Caco-2 (cell line): ENCODE measurements at regions not wholly inside any gene's neighbourhood (a gene's known extent, or its start where the extent isn't known, plus 50 kb on each side); places are given as distances from the start of the nearest gene placed in this dataset.

Experiments used
- BruUV-seq: library from RNA; stranded (reverse); fragments of 400-500 nt; replicated peaks from 2 replicates; lab custom pipeline; 2021; lab: Mats Ljungman, UMichigan
- CTCF ChIA-PET: fragments of 300-600 bp; sonication (Branson Sonifier 250); formaldehyde crosslinking; loops from one replicate; lab custom pipeline; 2022; ENCODE audit warnings: antibody characterized with exemption; lab: Charles Lee
- POLR2A ChIA-PET: fragments of 300-600 bp; sonication (Branson Sonifier 250); formaldehyde crosslinking; loops from one replicate; lab custom pipeline; 2022; ENCODE audit warnings: antibody characterized with exemption; lab: Charles Lee
- DNase-seq, 2 experiments: peaks; one replicate each; pipeline versions ENCODE4 v3.0.0 to v3.0.0-alpha.2; 2020 to 2022
- H3K27me3 ChIP-seq: replicated peaks from 2 replicates; pipeline ENCODE4 v1.6.0; 2011; ENCODE audit warnings: low read length; ENCODE audit not compliant: control insufficient read depth, insufficient read depth
- H3K36me3 ChIP-seq: 2 replicates; pipeline ENCODE4 v1.5.1; 2011; ENCODE audit warnings: low read length; ENCODE audit not compliant: control insufficient read depth, insufficient read depth
- H3K4me1 ChIP-seq: fragments of 250-450 bp; sonication (Bioruptor Pico); 2 replicates; pipeline ENCODE4 v1.5.1; 2020; ENCODE audit warnings: mild to moderate bottlenecking
- H3K4me3 ChIP-seq: 2 replicates; pipeline ENCODE4 v1.5.1; 2011; ENCODE audit warnings: low read depth, mild to moderate bottlenecking, control low read depth, low read length
- H3K9me3 ChIP-seq: fragments of 250-450 bp; sonication (Bioruptor Pico); 2 replicates; pipeline ENCODE4 v1.5.1; 2020; ENCODE audit warnings: mild to moderate bottlenecking, moderate library complexity
- H3K27ac Mint-ChIP-seq: one replicate; pipeline ENCODE4 v1.8.0; 2022; ENCODE audit warnings: mixed read lengths; ENCODE audit not compliant: unreplicated experiment
- H3K27me3 Mint-ChIP-seq: one replicate; pipeline ENCODE4 v1.8.0; 2022; ENCODE audit warnings: mixed read lengths; ENCODE audit not compliant: insufficient read depth, unreplicated experiment
- H3K36me3 Mint-ChIP-seq: one replicate; pipeline ENCODE4 v1.8.0; 2022; ENCODE audit warnings: mild to moderate bottlenecking, mixed read lengths; ENCODE audit not compliant: insufficient read depth, unreplicated experiment
- H3K4me1 Mint-ChIP-seq: one replicate; pipeline ENCODE4 v1.8.0; 2022; ENCODE audit warnings: low read depth, mixed read lengths; ENCODE audit not compliant: unreplicated experiment
- H3K4me3 Mint-ChIP-seq: one replicate; pipeline ENCODE4 v1.8.0; 2022; ENCODE audit warnings: mild to moderate bottlenecking, moderate library complexity, mixed read lengths; ENCODE audit not compliant: unreplicated experiment
- H3K9me3 Mint-ChIP-seq: one replicate; pipeline ENCODE4 v1.8.0; 2022; ENCODE audit warnings: mixed read lengths; ENCODE audit not compliant: unreplicated experiment
- CTCF ChIP-seq, 2 experiments: fragments of 200-600 bp in 1 of 2; IDR thresholded peaks; 1 replicate in 1 of 2; 2 replicates in 1 of 2; pipeline versions ENCODE4 v1.5.1 to v1.8.0; 2011 to 2022; ENCODE audit warnings: antibody characterized with exemption in 1 of 2, control low read depth in 1 of 2, inconsistent platforms in 1 of 2, low read depth in 1 of 2, low read length in 1 of 2, mild to moderate bottlenecking in 1 of 2, moderate library complexity in 1 of 2; ENCODE audit not compliant: insufficient read depth in 1 of 2, severe bottlenecking in 1 of 2, unreplicated experiment in 1 of 2
- intact Hi-C: fragments of 100-400 bp; cut with micrococcal nuclease; formaldehyde crosslinking; loops from one replicate; pipeline ENCODE4 v1.10.0; 2022; ENCODE audit not compliant: unreplicated experiment

- H3K9me3 Mint-ChIP-seq: no peaks in the 10 kb centered on the region
- POLR2A ChIA-PET: no interaction called here
- H3K27me3 ChIP-seq: peaks cover 2% of the 10 kb centered on the region; the same call in 1 of the 2 replicates
Observed at GRCh38 chr2:136361521-136361920, 243.6 kb upstream of the CXCR4 start.

GRCh38 chr2:136360790-136361189 is 242.8 kb upstream of the CXCR4 start:
- Mint-ChIP-seq H3K9me3 (no peaks in the 10 kb centered on the region), H3K36me3 (no peaks in the 10 kb centered on the region), H3K4me3 (no peak overlapping the region), H3K27ac (no peak overlapping the region), H3K4me1 (no peaks in the 10 kb centered on the region), H3K27me3 (peaks cover 7% of the 10 kb centered on the region)
- Histone ChIP-seq H3K9me3 (no peaks in the 10 kb centered on the region), H3K27me3 (peaks cover 2% of the 10 kb centered on the region; the same call in 1 of the 2 replicates), H3K36me3 (no peaks in the 10 kb centered on the region), H3K4me1 (no peaks in the 10 kb centered on the region), H3K4me3 (no peak overlapping the region)
- no peak for DNase-seq
- ChIA-PET POLR2A (interaction anchor here (0.6 kb wide), 1 partner anchor 484 kb away, joined by 3 read pairs; the partner anchor contains the start of gene MCM6), CTCF (no interaction called here)
- TF ChIP-seq CTCF (IDR thresholded peaks at IDR 0.05; ENCODE audit: insufficient read depth in 1 of 2, low read depth in 1 of 2, low read length in 1 of 2, severe bottlenecking in 1 of 2, unreplicated experiment in 1 of 2): no peak
- BruUV-seq: no TSS peak
- intact Hi-C loops: no loop called here

More at GRCh38 chr2:136361521-136361920, 243.6 kb upstream of the CXCR4 start:
- Mint-ChIP-seq H3K27ac (no peak overlapping the region), H3K4me1 (no peaks in the 10 kb centered on the region), H3K4me3 (no peak overlapping the region), H3K27me3 (peaks cover 5% of the 10 kb centered on the region), H3K36me3 (no peaks in the 10 kb centered on the region)
- Histone ChIP-seq H3K4me1 (no peaks in the 10 kb centered on the region), H3K9me3 (no peaks in the 10 kb centered on the region), H3K36me3 (no peaks in the 10 kb centered on the region), H3K4me3 (no peak overlapping the region)
- DNase-seq: no peak
- no TSS peak for BruUV-seq
- no peak for TF ChIP-seq CTCF (IDR thresholded peaks at IDR 0.05; ENCODE audit: insufficient read depth in 1 of 2, low read depth in 1 of 2, low read length in 1 of 2, severe bottlenecking in 1 of 2, unreplicated experiment in 1 of 2)
- CTCF ChIA-PET: no interaction called here
- intact Hi-C loops: no loop called here

- TF ChIP-seq CTCF (IDR thresholded peaks at IDR 0.05; ENCODE audit: insufficient read depth in 1 of 2, low read depth in 1 of 2, low read length in 1 of 2, severe bottlenecking in 1 of 2, unreplicated experiment in 1 of 2): no peak
- POLR2A ChIA-PET: no interaction called here
- Histone ChIP-seq H3K4me3 (no peak overlapping the region), H3K36me3 (no peaks in the 10 kb centered on the region), H3K4me1 (no peaks in the 10 kb centered on the region), H3K27me3 (peaks cover 2% of the 10 kb centered on the region; the same call in 1 of the 2 replicates), H3K9me3 (no peaks in the 10 kb centered on the region)
- peaks cover 7% of the 10 kb centered on the region for H3K27me3 Mint-ChIP-seq
- no peak for DNase-seq
- no peaks in the 10 kb centered on the region for H3K4me1 Mint-ChIP-seq
- BruUV-seq: no TSS peak
- no peak overlapping the region for H3K27ac Mint-ChIP-seq
- no peaks in the 10 kb centered on the region for H3K9me3 Mint-ChIP-seq
- CTCF ChIA-PET: no interaction called here
- H3K36me3 Mint-ChIP-seq: no peaks in the 10 kb centered on the region
- intact Hi-C loops: no loop called here
- no peak overlapping the region for H3K4me3 Mint-ChIP-seq
Observed at GRCh38 chr2:136359121-136359965, 241.4 kb upstream of the CXCR4 start.
